Sigmoid colon (tissue), 6 donors: ENCODE measurements at regions not wholly inside any gene's neighbourhood (a gene's known extent, or its start where the extent isn't known, plus 50 kb on each side); places are given as distances from the start of the nearest gene placed in this dataset.

Experiments
- DNase-seq: peaks from one replicate; pipeline ENCODE4 v3.0.0-alpha.2; 2019
- H3K27ac ChIP-seq, 4 donors: fragments of 200-600 bp; sonication (generic); one replicate each; pipeline ENCODE4 v1.5.1; 2016 to 2019; ENCODE audit warnings: mild to moderate bottlenecking in 1 of 4
- H3K27me3 ChIP-seq, 3 donors: fragments of 200-600 bp; sonication (generic); one replicate each; pipeline ENCODE4 v1.5.1; 2019; ENCODE audit warnings: mild to moderate bottlenecking in 1 of 3
- H3K36me3 ChIP-seq, 4 donors: fragments of 200-600 bp; sonication (generic); one replicate each; pipeline ENCODE4 v1.5.1; 2016 to 2019
- H3K4me1 ChIP-seq, 4 donors: fragments of 200-600 bp; sonication (generic); one replicate each; pipeline ENCODE4 v1.5.1; 2017 to 2019
- H3K4me3 ChIP-seq, 4 donors: fragments of 200-600 bp; sonication (generic); one replicate each; pipeline ENCODE4 v1.5.1; 2017 to 2019; ENCODE audit warnings: mild to moderate bottlenecking in 2 of 4, moderate library complexity in 1 of 4
- H3K9me3 ChIP-seq, 4 donors: fragments of 200-600 bp in 3 of 4; sonication (generic) in 3 of 4; one replicate each; pipeline versions ENCODE4 v1.5.1 to v1.6.1; 2013 to 2019
- CTCF ChIP-seq, 4 experiments: fragments of 450-650 bp in 3 of 4; fragments of 200-600 bp in 1 of 4; IDR thresholded peaks; one replicate each; pipeline ENCODE4 v1.5.1; 2016 to 2019; ENCODE audit warnings: antibody characterized with exemption in 4 of 4, mild to moderate bottlenecking in 3 of 4, moderate library complexity in 2 of 4
- EP300 ChIP-seq, 4 donors: sonication (generic); formaldehyde crosslinking; IDR thresholded peaks; one replicate each; pipeline ENCODE4 v1.6.1; 2017; ENCODE audit warnings: antibody characterized with exemption in 4 of 4
- POLR2A ChIP-seq, 2 donors: fragments of 450-650 bp; IDR thresholded peaks; one replicate each; pipeline ENCODE4 v1.6.1; 2016; ENCODE audit warnings: antibody characterized with exemption in 2 of 2, mild to moderate bottlenecking in 2 of 2, moderate library complexity in 2 of 2
- POLR2AphosphoS5 ChIP-seq, 4 donors: sonication (generic); formaldehyde crosslinking; IDR thresholded peaks; one replicate each; pipeline ENCODE4 v1.6.1; 2017; ENCODE audit warnings: antibody characterized with exemption in 4 of 4
- WGBS, 2 donors: extraction: QIAGEN DNeasy Blood & Tissue Kit; methylation state at CpG; one replicate each; pipeline ENCODE4 v1.1.7; 2013; 5-methylcytosine and 5-hydroxymethylcytosine counted together
- intact Hi-C: fragments of 100-400 bp; cut with DNase I; formaldehyde crosslinking; loops from one replicate; pipeline ENCODE4 v1.15.1; 2023
- donor health status: healthy with polysubstance abuse.
- donor health status: healthy.

GRCh38 chr6:81623106-81623759, 129.2 kb downstream of the TENT5A start:
- Histone ChIP-seq H3K27ac (no peak overlapping the region), H3K4me1 (no peaks in the 10 kb centered on the region), H3K27me3 (no peaks in the 10 kb centered on the region), H3K9me3 (no peaks in the 10 kb centered on the region), H3K4me3 (no peak overlapping the region), H3K36me3 (no peaks in the 10 kb centered on the region)
- intact Hi-C loops = no loop called here
- no peak for DNase-seq
- TF ChIP-seq POLR2AphosphoS5 (IDR thresholded peaks at IDR 0.05) (no peak), POLR2A (IDR thresholded peaks at IDR 0.05) (no peak), EP300 (IDR thresholded peaks at IDR 0.05) (no peak), CTCF (IDR thresholded peaks at IDR 0.05) (no peak)

- TF ChIP-seq CTCF (IDR thresholded peaks at IDR 0.05) = no peak
- no peak for TF ChIP-seq POLR2A (IDR thresholded peaks at IDR 0.05)
- TF ChIP-seq EP300 (IDR thresholded peaks at IDR 0.05) = no peak
- no peak for TF ChIP-seq POLR2AphosphoS5 (IDR thresholded peaks at IDR 0.05)
- H3K27me3 ChIP-seq = no peaks in the 10 kb centered on the region
- WGBS, 2 donors = 92 to 95% methylated on average over 2 of the region's 2 CpGs
Observed at GRCh38 chr6:81621816-81622395, 130.6 kb downstream of the TENT5A start.

GRCh38 chr6:81614292-81614691, 138.2 kb downstream of the TENT5A start:
- Histone ChIP-seq H3K27me3 (no peaks in the 10 kb centered on the region), H3K4me1 (peaks cover 0 to 13% (median 2%) of the 10 kb centered on the region in 4 donors), H3K36me3 (no peaks in the 10 kb centered on the region), H3K9me3 (no peaks in the 10 kb centered on the region), H3K27ac (no peak overlapping the region), H3K4me3 (no peak overlapping the region)
- WGBS, 2 donors = 6 to 18% methylated on average over 1 of the region's 1 CpG
- DNase-seq = no peak
- no peak for TF ChIP-seq POLR2AphosphoS5 (IDR thresholded peaks at IDR 0.05)
- no peak for TF ChIP-seq EP300 (IDR thresholded peaks at IDR 0.05)
- intact Hi-C loops = no loop called here

More at GRCh38 chr6:81621816-81622395, 130.6 kb downstream of the TENT5A start:
- intact Hi-C loops = no loop called here
- Histone ChIP-seq H3K9me3 (no peaks in the 10 kb centered on the region), H3K4me3 (no peak overlapping the region), H3K36me3 (no peaks in the 10 kb centered on the region), H3K4me1 (no peaks in the 10 kb centered on the region), H3K27ac (no peak overlapping the region)
- DNase-seq = no peak

GRCh38 chr6:81613606-81614005, 138.9 kb downstream of the TENT5A start:
- TF ChIP-seq EP300 (IDR thresholded peaks at IDR 0.05) (no peak), CTCF (IDR thresholded peaks at IDR 0.05) (no peak), POLR2AphosphoS5 (IDR thresholded peaks at IDR 0.05) (no peak), POLR2A (IDR thresholded peaks at IDR 0.05) (no peak)
- H3K4me3 ChIP-seq = no peak overlapping the region
- no peak overlapping the region for H3K27ac ChIP-seq
- H3K36me3 ChIP-seq = no peaks in the 10 kb centered on the region
- intact Hi-C loops = no loop called here
- no peak for DNase-seq
- H3K4me1 ChIP-seq = peaks cover 0 to 13% (median 2%) of the 10 kb centered on the region in 4 donors
- WGBS, 2 donors = 31 to 53% methylated on average over 1 of the region's 1 CpG
- H3K27me3 ChIP-seq = no peaks in the 10 kb centered on the region
- H3K9me3 ChIP-seq = no peaks in the 10 kb centered on the region

- intact Hi-C loops = no loop called here
- no peaks in the 10 kb centered on the region for H3K36me3 ChIP-seq
- no peak for DNase-seq
- H3K27me3 ChIP-seq = no peaks in the 10 kb centered on the region
- no peaks in the 10 kb centered on the region for H3K9me3 ChIP-seq
- 95 to 96% methylated on average over 4 of the region's 4 CpGs for WGBS, 2 donors
- no peak overlapping the region for H3K27ac ChIP-seq
- TF ChIP-seq POLR2AphosphoS5 (IDR thresholded peaks at IDR 0.05) (no peak), CTCF (IDR thresholded peaks at IDR 0.05) (no peak), POLR2A (IDR thresholded peaks at IDR 0.05) (no peak), EP300 (IDR thresholded peaks at IDR 0.05) (no peak)
- H3K4me1 ChIP-seq = peaks cover 0 to 13% (median 2%) of the 10 kb centered on the region in 4 donors
- no peak overlapping the region for H3K4me3 ChIP-seq
Observed at GRCh38 chr6:81612136-81612535, 140.3 kb downstream of the TENT5A start.
